Fibroblast of villous mesenchyme (primary cell): ENCODE measurements at regions not wholly inside any gene's neighbourhood (a gene's known extent, or its start where the extent isn't known, plus 50 kb on each side); places are given as distances from the start of the nearest gene placed in this dataset. TPM values are rescaled to one million over a fixed set of nuclear protein-coding genes. Genes with fewer than 3 reads are reported as not detected.

Source experiments
- DNase-seq: peaks from one replicate; pipeline ENCODE4 v3.0.0-alpha.2; 2010; ENCODE audit warnings: low read depth
- H3K4me3 ChIP-seq: 2 replicates; pipeline ENCODE4 v1.5.1; 2011; ENCODE audit warnings: low read depth, mild to moderate bottlenecking, low read length
- small RNA-seq: library from RNA; depleted of rRNA; stranded (forward); fragments of <200 nt; gene quantifications from one replicate; pipeline ENCODE3, GENCODE V24; 2012
- TF ChIP-seq, protein P1 (sequence below): IDR thresholded peaks from 2 replicates; pipeline ENCODE4 v1.5.1; 2012; ENCODE audit warnings: low read depth, mild to moderate bottlenecking, low read length; ENCODE audit not compliant: insufficient read depth

DNA sequence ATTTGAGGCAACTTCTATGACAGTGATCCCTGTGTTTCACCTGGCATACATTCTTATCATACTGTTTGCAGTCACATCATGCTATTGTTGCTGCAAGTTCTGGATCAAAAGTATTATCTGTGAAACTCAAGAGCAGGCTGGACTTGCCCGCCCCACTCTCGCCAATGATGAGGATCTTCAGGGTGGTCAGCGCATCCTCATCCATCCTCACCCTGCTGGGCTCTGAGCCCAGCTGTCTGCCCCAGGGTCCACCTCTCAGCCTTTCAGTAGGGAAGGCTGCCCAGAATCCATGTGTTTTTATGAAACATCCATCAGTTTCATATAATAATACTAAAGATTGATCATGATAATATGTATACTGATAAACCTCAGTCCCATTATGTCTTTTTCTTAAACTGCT, 55.4 kb upstream of the KIF5B start:
- TF ChIP-seq, protein P1, sequence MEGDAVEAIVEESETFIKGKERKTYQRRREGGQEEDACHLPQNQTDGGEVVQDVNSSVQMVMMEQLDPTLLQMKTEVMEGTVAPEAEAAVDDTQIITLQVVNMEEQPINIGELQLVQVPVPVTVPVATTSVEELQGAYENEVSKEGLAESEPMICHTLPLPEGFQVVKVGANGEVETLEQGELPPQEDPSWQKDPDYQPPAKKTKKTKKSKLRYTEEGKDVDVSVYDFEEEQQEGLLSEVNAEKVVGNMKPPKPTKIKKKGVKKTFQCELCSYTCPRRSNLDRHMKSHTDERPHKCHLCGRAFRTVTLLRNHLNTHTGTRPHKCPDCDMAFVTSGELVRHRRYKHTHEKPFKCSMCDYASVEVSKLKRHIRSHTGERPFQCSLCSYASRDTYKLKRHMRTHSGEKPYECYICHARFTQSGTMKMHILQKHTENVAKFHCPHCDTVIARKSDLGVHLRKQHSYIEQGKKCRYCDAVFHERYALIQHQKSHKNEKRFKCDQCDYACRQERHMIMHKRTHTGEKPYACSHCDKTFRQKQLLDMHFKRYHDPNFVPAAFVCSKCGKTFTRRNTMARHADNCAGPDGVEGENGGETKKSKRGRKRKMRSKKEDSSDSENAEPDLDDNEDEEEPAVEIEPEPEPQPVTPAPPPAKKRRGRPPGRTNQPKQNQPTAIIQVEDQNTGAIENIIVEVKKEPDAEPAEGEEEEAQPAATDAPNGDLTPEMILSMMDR, result no peak
- DNase-seq, result no peak
- no peak overlapping the region for H3K4me3 ChIP-seq

DNA sequence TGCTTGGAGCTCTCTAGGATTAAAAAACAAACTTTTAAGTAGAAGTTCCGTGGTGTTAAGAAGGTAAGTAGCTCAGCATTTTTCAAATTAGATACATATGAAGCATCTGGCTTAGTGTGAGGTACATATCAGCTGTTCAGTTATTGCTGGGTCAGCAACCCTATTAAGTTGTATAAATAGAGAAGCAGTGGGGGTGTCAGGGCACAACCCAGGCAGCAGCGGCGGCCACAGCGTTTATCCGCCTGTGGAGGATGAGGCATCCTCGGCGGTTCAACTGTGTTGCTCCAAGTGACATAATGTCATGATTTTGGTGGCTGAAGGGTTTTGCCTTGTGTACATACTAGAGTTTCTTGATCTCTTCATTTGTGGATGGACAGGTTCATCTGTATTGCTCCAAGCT, 54.6 kb upstream of the KIF5B start:
- H3K4me3 ChIP-seq, result no peak overlapping the region
- TF ChIP-seq, protein P1, result no peak
- no peak for DNase-seq

DNA sequence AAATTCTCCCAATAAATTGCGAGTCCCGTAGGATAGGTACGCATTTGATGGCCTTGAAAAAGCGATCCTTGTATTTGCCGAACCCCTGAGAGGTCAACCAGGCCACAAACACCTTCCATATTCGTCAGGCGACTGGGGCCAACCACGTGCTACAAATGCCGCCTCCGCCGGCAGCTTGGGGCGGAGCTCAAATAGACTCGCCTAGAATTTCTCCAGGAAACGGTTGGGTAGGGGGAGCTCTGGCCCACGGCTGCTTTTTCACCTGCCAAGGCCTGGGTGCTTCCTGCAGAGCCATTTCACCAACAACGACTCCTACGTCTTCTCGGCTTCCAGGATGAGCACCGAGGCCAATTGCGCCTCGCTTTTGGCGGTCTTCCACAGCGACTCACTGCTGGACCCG, 53.4 kb upstream of the KIF5B start:
- TF ChIP-seq, protein P1, result no peak

More for the DNA sequence above, 53.4 kb upstream of the KIF5B start:
- DNase-seq, result no peak
- no peak overlapping the region for H3K4me3 ChIP-seq

Small RNA genes lying in the stretch of these regions (small RNA-seq; reads per million reads assigned to genes)
- gene AL161932.1, result 0.47 reads per million
- not detected for gene RNU7-22P
